B cell (primary cell): ENCODE measurements at regions not wholly inside any gene's neighbourhood (a gene's known extent, or its start where the extent isn't known, plus 50 kb on each side); places are given as distances from the start of the nearest gene placed in this dataset.

ENCODE experiments used
- CTCF ChIP-seq: fragments of 200-600 bp; IDR thresholded peaks from one replicate; pipeline ENCODE4 v1.8.0; 2022; ENCODE audit warnings: antibody characterized with exemption, mild to moderate bottlenecking
- EZH2 ChIP-seq: IDR thresholded peaks from 2 replicates; pipeline ENCODE4 v1.6.1; 2012; ENCODE audit warnings: borderline replicate concordance, low read depth, mild to moderate bottlenecking, moderate library complexity, low read length; ENCODE audit not compliant: insufficient read depth, poor library complexity, severe bottlenecking

DNA sequence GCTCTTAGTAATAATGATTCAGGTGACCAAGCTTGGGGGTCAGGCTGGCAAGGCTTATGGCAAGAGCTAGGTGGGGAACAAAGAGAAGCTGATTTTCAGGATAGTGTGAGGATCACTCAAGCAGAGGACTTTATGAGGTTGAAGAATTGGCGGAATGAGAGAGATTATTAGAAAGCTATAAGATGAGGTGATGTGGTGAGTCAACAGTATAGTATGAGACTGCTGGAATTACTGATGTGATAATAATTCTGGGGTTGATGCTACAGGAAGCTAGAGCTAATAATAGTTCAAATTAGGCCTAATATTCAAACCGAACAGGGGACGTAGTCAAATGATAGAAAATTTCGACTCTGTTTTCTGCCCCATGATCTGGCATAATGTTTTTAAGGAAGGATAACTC, 2115.3 kb upstream of the PIK3C3 start:
- TF ChIP-seq EZH2 (no peak), CTCF (no peak)
